ENCODE measurements at regions not wholly inside any gene's neighbourhood (a gene's known extent, or its start where the extent isn't known, plus 50 kb on each side); places are given as distances from the start of the nearest gene placed in this dataset.

DNA sequence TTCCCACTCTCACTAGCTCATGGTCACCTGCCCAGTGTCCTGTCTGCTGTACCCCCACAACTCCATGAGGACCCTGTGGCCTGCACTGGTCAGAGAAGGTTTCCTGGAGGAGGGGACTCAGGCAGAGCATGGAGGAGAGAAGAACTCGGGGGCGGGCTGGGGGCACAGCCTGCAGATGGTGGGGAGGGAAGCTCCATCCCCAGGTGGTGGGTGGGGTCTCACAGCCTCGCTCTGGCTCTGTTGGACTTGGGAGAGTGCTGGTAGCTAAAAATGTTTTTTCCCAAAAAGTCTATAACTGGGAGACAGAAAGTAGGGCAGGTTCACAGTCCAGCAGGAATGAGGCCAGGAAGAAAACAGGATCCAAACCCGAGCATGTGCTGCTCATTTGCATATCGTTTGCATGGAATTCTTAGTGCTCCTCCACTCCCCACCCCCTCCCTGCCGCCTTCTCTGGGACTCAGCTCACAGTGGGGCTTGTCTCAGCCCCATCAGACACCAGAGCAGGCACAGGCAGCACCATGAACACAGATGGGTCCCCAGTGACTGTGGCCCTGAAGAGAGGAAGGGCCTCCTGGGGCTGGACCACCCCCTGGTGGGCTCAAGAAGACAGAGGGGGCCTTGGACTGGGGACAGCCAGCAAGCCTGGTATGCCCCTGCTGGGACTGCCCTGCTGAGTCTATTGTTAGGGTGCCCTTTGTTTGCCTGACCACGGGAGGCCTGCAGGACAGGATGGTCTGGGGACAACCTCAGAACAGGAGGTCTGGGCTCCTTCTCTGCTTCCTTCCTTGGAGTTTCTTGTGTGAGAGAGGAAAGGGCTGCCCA lies 67.0 kb upstream of the SFSWAP start:
- TF ChIP-seq, protein P1, sequence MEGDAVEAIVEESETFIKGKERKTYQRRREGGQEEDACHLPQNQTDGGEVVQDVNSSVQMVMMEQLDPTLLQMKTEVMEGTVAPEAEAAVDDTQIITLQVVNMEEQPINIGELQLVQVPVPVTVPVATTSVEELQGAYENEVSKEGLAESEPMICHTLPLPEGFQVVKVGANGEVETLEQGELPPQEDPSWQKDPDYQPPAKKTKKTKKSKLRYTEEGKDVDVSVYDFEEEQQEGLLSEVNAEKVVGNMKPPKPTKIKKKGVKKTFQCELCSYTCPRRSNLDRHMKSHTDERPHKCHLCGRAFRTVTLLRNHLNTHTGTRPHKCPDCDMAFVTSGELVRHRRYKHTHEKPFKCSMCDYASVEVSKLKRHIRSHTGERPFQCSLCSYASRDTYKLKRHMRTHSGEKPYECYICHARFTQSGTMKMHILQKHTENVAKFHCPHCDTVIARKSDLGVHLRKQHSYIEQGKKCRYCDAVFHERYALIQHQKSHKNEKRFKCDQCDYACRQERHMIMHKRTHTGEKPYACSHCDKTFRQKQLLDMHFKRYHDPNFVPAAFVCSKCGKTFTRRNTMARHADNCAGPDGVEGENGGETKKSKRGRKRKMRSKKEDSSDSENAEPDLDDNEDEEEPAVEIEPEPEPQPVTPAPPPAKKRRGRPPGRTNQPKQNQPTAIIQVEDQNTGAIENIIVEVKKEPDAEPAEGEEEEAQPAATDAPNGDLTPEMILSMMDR (IDR thresholded peaks at IDR 0.05): no peak
- no peak for TF ChIP-seq POLR2A (IDR thresholded peaks at IDR 0.05)

Data from adrenal gland (tissue), 5 donors.